DOHH2 (cell line): ENCODE measurements at regions not wholly inside any gene's neighbourhood (a gene's known extent, or its start where the extent isn't known, plus 50 kb on each side); places are given as distances from the start of the nearest gene placed in this dataset.

ENCODE experiments used
- EZH2phosphoT487 ChIP-seq: fragments of 200-600 bp; sonication (generic); IDR thresholded peaks from 2 replicates; pipeline ENCODE4 v1.6.1; 2017; ENCODE audit warnings: borderline replicate concordance, mild to moderate bottlenecking, antibody characterized with exemption, low read length, moderate library complexity, mixed read lengths
- TF ChIP-seq, protein P1 (sequence below): fragments of 200-600 bp; sonication (generic); IDR thresholded peaks from one replicate; pipeline ENCODE4 v1.5.1; 2014; ENCODE audit warnings: antibody characterized with exemption, mild to moderate bottlenecking, low read depth, low read length; ENCODE audit not compliant: poor library complexity, severe bottlenecking

DNA sequence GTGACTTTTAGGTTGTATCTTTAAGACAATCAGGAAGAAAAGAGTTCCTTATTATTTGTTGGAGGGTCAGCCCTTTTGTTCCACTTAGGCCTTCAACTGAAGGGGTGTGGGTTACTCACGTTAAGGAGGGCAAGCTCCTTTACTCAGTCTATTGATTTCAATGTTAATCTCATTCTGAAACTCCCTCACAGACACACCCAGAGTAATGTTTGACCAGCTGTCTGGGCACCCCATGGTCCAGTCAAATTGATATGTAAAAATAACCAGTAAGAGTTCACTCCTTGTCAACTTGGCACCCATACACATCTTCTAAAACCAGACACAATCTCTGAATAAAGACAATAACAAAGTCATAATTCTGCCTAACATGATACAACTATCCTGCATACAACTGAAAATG, 292.9 kb downstream of the KLF5 start:
- TF ChIP-seq, protein P1, sequence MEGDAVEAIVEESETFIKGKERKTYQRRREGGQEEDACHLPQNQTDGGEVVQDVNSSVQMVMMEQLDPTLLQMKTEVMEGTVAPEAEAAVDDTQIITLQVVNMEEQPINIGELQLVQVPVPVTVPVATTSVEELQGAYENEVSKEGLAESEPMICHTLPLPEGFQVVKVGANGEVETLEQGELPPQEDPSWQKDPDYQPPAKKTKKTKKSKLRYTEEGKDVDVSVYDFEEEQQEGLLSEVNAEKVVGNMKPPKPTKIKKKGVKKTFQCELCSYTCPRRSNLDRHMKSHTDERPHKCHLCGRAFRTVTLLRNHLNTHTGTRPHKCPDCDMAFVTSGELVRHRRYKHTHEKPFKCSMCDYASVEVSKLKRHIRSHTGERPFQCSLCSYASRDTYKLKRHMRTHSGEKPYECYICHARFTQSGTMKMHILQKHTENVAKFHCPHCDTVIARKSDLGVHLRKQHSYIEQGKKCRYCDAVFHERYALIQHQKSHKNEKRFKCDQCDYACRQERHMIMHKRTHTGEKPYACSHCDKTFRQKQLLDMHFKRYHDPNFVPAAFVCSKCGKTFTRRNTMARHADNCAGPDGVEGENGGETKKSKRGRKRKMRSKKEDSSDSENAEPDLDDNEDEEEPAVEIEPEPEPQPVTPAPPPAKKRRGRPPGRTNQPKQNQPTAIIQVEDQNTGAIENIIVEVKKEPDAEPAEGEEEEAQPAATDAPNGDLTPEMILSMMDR = no peak
- no peak for TF ChIP-seq EZH2phosphoT487
